ENCODE measurements at regions not wholly inside any gene's neighbourhood (a gene's known extent, or its start where the extent isn't known, plus 50 kb on each side); places are given as distances from the start of the nearest gene placed in this dataset.
A peak's percentile ranks its signal among the peaks of the same experiment; 100 is the strongest.

DNA sequence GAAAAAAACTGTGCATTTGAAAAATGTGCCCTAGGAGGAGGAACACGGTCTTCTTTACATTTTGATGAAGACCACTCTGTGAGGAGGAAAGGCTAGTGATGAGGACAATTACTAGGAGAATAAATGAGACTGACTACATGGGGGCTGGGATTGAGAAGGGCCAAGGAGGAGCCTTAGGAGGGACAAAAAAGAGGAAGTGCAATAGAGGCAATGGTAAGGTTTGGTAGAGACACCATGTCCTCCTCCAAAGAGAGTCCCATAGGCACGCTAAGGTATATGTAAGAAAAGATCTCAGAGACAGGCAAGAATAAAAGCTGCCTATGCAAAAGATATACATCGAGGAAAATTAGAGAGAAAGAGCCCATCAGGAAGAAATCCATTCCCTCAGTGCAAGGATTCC lies 336.5 kb upstream of the SFRP2 start:
- TF ChIP-seq, protein P1, sequence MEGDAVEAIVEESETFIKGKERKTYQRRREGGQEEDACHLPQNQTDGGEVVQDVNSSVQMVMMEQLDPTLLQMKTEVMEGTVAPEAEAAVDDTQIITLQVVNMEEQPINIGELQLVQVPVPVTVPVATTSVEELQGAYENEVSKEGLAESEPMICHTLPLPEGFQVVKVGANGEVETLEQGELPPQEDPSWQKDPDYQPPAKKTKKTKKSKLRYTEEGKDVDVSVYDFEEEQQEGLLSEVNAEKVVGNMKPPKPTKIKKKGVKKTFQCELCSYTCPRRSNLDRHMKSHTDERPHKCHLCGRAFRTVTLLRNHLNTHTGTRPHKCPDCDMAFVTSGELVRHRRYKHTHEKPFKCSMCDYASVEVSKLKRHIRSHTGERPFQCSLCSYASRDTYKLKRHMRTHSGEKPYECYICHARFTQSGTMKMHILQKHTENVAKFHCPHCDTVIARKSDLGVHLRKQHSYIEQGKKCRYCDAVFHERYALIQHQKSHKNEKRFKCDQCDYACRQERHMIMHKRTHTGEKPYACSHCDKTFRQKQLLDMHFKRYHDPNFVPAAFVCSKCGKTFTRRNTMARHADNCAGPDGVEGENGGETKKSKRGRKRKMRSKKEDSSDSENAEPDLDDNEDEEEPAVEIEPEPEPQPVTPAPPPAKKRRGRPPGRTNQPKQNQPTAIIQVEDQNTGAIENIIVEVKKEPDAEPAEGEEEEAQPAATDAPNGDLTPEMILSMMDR (IDR thresholded peaks at IDR 0.05; ENCODE audit: insufficient read depth, low read length, severe bottlenecking): no peak
- no peaks in the 10 kb centered on the region for H3K36me3 ChIP-seq (ENCODE audit: control insufficient read depth, insufficient read depth, low read length)
- DNase-seq (ENCODE audit: low read depth): no peak
- no peak for FAIRE-seq
- H3K4me3 ChIP-seq (ENCODE audit: low read depth, low read length): no peak overlapping the region
- no peaks in the 10 kb centered on the region for H3K27me3 ChIP-seq (ENCODE audit: control insufficient read depth, insufficient read depth, low read length)

DNA sequence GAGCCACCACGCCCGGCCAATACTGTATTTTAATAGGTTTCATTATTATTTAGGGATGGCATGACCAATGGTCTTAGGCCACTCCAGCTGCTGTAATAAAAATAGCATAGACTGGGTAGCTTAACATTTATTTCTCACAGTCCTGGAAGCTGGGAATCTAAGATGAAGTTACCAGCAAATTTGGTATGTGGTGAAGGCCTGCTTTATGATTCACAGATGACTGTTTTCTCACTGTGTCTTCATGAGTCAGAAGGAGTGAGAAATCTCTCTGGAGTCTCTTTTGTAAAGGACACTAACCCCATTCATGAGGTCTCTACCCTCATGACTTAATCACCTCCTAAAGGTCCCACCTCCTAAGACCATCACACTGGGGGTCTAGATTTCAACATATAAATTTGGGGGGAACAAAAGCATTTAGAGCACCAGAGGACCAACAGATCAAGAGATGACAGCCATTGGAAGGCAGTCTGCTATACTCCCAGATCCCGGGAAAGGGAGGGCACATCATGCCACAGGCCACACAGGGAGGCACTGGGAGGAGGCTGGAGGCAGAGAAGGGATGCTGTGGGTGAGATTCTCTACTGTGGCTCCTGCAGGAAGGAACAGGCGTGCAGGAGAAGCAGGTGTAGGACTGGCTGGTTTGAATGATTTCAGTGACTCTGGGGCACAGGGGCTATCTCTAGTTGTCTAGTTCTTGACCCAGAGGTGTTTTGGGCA lies 335.8 kb upstream of the SFRP2 start:
- DNase-seq (ENCODE audit: low read depth) (peak; percentile 85), FAIRE-seq (no peak)
- Histone ChIP-seq H3K27me3 (ENCODE audit: control insufficient read depth, insufficient read depth, low read length) (no peaks in the 10 kb centered on the region), H3K36me3 (ENCODE audit: control insufficient read depth, insufficient read depth, low read length) (no peaks in the 10 kb centered on the region), H3K4me3 (ENCODE audit: low read depth, low read length) (no peak overlapping the region)
- TF ChIP-seq, protein P1 (IDR thresholded peaks at IDR 0.05; ENCODE audit: insufficient read depth, low read length, severe bottlenecking): no peak

DNA sequence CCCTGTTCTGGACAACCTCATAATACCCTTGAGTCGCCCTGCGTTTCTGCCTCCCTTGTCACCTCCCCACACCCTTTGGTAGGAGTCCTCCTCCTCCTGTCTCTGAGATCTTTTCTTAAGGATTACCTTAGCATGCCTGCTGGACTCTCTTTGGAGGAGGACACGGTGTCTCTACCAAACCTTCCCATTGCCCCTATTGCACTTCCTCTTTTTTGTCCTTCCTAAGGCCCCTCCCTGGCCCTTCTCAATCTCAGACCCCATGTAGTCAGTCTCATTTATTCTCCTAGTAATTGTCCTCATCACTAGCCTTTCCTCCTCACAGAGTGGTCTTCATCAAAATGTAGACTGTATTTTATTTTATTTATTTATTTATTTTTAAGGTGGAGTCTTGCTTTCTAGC lies 335.0 kb upstream of the SFRP2 start:
- no peaks in the 10 kb centered on the region for H3K36me3 ChIP-seq (ENCODE audit: control insufficient read depth, insufficient read depth, low read length)
- TF ChIP-seq, protein P1 (IDR thresholded peaks at IDR 0.05; ENCODE audit: insufficient read depth, low read length, severe bottlenecking): no peak
- H3K4me3 ChIP-seq (ENCODE audit: low read depth, low read length): no peak overlapping the region
- FAIRE-seq (peak; percentile 64), DNase-seq (ENCODE audit: low read depth) (no peak)
- H3K27me3 ChIP-seq (ENCODE audit: control insufficient read depth, insufficient read depth, low read length): no peaks in the 10 kb centered on the region

DNA sequence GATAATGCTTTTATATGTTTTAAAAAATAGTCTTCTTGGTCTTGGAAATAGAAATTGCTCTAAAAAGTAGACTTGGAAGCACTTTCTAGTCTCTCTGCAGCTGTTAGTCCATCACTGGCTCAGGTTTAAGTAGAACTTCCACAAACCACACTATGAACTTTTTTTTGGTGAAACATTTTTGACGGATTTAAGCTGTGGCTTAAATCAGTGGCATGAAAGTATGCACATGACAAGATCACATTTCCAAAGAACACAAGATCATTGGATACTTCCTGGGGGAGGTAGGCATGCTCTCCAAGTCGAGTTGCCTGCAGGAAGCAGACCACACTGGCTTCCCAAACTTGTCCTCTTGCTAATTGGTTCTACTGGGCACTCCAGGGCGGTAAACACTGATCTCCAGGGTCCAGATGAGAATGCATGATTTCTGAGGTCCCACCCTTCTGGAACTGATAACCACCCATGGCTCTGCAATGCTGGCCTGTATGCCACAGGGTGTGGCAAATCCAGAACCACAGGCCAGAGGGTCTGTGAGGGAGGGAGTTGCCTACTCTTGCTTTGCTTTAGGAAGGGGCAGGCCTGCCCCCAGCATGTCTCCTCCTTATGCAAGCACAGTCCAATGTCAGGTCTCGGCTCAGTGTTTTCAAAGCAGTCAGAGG lies 331.9 kb upstream of the SFRP2 start:
- Histone ChIP-seq H3K4me3 (ENCODE audit: low read depth, low read length) (no peak overlapping the region), H3K36me3 (ENCODE audit: control insufficient read depth, insufficient read depth, low read length) (no peaks in the 10 kb centered on the region), H3K27me3 (ENCODE audit: control insufficient read depth, insufficient read depth, low read length) (no peaks in the 10 kb centered on the region)
- DNase-seq (ENCODE audit: low read depth) (no peak), FAIRE-seq (no peak)
- TF ChIP-seq, protein P1 (IDR thresholded peaks at IDR 0.05; ENCODE audit: insufficient read depth, low read length, severe bottlenecking): no peak

DNA sequence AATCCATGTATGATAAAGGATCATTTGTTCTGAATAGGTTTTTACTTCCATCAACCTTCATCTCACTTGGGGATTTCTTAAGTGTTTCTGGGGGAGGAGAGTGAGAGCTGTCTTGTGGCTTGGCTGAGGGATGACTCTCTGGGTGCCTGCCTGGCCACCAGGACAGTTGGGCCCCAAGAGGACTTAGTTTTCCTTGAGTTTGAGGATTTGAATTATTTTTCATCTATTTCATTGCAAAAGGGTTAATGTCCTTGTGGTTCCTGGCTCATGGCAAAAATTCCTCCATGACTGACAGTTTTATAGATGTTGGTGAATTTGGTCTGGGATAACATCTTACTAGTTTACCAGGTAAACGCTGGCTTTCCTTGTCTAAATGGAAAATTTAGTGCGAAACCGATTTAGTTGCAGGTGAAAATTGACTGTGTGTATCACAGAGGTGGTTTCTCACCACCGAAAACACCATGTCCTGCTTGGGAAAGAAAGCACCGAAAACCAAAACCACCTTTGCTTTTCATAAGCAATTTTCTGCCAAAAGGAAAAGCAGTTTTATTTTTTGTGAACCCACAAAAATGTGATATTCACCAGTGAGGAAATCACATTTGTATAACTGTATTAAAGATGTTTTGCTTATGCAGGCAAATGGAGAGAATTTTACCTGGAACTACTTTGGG lies 331.3 kb upstream of the SFRP2 start:
- DNase-seq (ENCODE audit: low read depth) (no peak), FAIRE-seq (no peak)
- Histone ChIP-seq H3K36me3 (ENCODE audit: control insufficient read depth, insufficient read depth, low read length) (no peaks in the 10 kb centered on the region), H3K4me3 (ENCODE audit: low read depth, low read length) (no peak overlapping the region), H3K27me3 (ENCODE audit: control insufficient read depth, insufficient read depth, low read length) (no peaks in the 10 kb centered on the region)
- TF ChIP-seq, protein P1 (IDR thresholded peaks at IDR 0.05; ENCODE audit: insufficient read depth, low read length, severe bottlenecking): no peak
